Femur (tissue), 1 donor: ENCODE measurements at regions not wholly inside any gene's neighbourhood (a gene's known extent, or its start where the extent isn't known, plus 50 kb on each side); places are given as distances from the start of the nearest gene placed in this dataset.

Experiments used
- DNase-seq: peaks from one replicate; pipeline ENCODE4 v3.0.0-alpha.2; 2017

DNA sequence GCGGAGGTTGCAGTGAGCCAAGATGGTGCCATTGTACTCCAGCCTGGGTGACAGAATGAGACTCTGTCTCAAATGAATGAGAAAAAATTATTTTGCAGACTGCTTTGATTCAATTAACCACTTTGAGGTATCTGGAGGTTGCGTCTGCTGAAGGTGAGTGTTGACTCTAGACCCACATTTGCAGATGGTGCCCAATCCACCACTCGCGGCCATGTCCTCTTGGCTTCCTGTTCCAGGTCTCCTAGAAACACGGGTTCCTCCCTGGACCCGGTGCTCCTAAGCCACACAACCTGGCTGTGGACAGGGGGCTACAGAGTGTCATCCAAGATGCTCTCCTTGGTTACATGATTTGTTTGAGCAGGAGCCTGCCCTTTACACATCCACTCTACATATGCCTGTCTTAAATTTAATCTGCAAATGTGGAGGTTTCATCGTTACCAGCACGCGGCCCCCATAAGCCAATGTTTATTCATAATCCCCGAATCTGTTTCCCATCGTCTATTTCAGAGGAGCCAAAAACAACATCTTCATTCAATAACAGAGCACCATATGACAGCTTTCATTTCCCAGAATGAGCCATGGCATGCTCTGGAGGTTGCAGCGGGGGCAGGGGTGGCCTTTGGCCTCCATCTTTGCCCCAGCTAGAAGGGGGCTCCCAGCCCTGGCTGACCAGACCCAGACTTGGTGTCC, 377.2 kb downstream of the CTTN start:
- DNase-seq: no peak

DNA sequence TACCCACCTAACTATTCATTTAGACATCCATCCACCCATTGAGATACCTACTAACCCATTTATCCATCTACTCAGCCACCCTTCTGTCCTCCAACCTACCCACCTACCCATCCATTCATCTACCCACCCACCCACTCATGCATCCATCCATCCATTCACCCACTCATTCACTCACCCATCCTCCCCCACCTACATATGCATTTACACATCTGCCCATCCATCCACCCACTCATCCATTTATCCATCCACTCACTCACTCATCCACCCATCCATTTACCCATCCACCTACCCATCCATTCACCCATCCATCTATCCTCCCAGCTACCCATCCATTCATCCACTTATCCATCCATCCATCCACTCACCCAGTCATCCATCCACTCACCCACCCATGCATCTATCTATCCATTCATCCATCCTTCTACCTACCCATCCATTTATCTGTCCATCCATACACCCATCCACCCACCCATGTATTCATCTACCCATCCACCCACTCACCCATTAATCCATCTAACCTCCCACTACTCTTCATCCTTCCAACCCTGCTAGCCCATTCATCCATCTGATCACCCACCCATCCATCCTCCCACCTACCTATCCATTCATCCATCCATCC, 378.7 kb downstream of the CTTN start:
- DNase-seq: no peak

DNA sequence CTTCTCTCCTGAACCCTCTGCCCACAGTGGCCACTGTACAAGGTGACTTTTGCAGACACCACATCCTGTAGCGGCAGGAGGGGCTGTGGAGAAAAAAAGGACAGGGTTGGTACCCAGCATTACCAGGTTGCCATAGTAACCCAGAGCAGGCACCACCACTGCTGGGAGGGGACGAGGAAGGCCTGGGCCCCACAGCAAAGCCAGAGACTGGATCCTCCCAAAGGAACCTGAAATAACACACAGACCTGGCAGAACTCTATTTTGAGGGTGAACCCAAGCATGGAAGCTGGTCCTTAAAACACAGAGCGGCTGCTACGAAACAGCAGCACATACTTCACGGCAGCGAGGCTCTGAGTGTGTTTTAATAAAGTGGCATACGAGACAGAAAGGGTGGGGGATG, 380.6 kb downstream of the CTTN start:
- DNase-seq: no peak

DNA sequence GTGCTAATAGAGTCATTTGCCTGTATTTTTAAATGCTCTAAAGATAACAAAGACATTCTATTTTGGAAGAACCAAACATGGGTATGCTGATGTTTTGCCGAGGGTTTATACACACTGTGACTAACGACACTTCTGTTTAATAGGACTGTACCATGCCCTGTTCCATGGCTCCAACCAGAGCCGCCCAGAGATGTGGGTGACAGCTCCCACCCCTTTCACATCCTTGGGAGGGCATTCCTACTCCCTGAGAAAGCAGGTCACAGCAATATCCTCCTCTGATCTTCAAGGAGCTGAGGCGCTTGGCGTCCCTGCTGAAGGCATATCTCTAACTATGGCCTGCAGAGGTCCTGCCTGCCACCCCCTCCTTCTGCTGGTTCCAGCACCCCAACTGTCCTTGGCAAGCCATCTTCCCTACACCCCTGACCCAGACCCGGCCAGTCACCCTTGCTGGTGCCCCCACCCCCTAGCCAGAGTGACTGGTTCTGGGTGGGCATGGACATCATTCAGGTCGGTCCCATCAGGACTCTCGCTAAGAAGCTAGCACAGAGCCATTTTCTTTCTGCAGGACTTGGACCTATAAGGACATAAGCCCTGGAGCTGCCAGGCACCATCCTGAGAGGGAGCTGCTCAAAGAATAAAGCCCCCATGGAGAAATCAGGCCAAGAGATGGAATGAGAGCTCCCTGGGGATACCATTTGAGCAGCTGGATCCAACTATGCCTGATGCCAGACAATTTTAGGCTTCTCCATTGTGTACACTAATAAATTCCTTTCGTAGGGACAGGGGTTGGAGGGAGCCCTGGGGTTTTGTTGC, 381.3 kb downstream of the CTTN start:
- no peak for DNase-seq

DNA sequence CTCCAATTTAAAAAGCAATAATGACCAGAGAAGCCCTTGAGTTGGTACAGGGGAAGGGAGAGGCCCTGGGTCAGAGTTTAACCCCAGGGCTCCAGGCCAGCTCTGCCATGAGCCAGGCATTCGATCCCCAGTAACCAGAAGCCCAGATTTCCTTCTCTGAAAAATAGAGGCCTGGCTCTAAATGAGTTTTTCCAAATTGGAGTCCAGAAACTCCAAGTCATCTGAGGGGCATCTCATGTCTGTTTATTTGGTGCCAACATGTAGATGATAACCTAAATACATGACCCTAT, 381.9 kb downstream of the CTTN start:
- no peak for DNase-seq

DNA sequence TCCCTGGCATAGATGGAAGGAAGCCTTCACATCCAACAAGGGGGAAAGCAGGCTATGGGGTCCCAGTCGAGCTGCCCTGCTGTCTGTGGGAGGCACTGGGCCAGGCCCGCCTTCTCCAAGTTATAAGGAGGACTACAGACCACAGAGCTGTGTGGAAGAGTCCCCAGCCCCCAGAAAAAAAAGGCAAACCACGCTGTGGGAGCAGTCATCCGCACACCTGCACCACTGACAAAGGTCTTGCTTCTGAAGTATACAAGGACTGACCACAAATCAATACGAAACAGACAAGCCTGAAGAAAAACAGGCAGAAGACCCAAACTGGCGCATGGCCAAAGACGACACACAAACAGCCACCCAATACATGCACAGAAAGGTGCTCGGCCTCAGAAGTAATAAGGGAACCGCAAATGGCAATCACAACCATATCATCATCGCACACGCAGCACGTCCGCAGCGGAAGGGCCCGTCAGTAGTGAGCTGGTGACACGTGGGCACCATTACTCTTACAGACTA, 384.1 kb downstream of the CTTN start:
- DNase-seq: no peak

DNA sequence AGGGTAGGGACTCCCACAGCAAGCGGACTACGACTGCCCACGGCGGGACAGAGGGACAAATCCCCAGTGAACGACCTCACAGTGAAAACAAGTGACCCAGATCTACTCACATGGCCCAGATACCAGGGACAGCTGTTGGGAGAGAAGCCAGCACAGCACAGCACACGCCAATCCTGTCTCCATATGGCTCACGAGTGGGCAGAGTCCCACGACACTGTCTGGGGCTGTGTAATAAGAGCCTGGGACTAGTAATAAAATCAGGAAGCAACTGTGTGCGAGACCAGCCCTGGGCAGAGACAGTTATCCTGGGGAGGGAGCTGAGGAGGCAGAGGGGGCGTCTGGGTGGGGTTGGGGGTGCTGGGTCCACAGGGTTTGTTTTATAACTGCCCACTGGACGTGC, 385.0 kb downstream of the CTTN start:
- DNase-seq: peak; percentile 29

DNA sequence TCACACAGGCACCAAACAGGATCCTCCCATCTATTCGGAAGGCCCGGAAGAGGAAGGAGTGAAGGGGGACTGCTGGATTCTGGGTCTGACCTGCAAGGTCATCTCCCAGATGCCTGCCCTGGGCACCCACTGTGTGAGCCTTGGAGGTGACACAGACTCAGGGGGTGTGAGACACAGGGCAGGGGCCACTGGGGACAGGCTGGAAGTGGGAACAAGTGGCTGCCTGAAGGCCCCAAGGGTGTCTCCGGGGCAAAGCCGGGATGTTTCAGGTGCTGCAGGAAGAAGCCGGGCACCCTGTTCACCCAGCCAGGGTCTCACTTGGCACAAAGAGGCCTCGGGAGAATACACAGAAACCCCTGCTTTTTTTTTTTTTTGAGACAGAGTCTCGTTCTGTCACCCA, 385.5 kb downstream of the CTTN start:
- no peak for DNase-seq

DNA sequence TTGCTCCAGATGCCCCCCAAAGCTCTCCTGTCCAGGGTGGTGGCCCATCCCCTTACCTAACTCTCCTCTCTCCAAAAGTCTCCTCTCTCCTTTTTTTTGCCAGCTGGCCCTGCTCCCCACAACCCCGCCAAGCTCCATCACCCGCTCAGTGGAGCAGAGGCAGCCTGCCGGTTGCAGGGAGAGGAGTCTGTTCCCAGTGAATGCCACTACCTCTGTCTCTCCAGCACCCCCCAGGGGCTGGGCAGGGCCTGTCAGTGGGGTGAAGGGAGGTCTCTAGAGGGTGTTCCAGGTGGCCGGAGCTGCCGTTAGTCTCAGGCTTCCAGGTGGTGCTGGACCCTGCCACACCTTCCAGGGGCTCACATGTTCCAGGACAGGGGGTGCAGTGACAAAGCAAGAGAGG, 387.0 kb downstream of the CTTN start:
- DNase-seq: no peak

DNA sequence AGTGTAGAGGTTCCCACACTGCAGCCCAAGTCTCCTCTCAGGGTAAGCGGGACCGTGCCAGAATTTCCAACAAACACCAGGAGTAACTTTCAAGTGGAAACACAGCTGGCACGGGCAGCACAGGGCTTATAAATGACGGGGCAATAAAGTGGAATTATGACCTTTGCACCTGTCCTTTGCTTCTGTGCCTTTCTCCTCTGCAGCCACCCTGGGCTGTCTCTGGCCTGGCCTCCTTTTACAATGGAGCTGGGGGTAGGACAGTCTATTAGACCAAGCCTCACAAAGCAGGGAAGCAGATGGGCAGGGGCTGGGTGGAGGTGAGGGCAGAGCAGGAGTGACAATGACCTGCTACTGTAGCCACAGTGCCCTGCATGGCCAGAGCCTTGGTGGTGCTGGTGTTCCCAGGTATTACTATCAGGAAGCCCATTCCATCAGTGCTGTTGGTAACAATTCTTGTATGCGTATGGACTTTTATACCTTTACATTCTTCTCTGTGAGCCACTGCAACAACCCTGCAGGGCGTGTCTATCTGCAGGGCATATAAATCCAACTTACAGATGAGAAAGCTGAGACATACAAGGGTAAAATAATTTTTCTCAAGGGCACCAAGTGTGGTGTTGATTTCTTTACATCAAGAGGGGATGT, 387.8 kb downstream of the CTTN start:
- no peak for DNase-seq

DNA sequence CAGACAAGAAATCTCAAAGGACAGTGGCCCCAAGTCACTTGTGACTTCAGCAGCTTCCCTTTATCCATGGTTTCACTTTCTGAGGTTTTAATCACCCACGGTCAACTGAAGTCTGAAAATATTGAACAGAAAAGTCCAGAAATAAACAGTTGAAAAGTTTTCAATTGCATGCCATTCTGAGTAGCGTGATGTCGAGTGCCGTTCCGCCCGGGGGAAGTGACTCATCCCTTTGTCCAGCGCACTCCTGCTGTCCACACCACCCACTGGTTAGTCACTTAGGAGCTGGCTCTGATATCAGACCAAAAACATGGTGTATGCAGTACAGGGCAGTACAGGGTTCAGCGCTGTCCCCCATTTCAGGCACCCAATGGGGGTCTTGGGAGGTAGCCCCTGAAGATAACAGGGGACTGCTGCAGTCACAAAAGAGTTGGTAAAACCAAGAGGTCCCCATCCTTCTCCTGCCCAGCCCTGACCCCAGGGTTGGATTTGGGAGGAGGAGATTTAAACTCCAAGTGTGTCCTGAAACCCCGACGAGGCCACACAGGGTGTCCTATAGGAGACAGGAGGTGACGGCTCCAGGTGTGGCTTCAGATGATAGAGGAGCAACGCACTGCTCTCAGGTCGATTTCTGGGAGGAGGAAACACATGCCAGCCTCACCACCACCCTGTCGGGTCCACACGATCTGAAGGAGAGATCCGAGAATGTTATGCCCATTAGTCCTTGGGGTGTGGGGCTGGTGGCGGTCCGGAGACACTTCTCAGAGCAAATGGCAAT, 390.1 kb downstream of the CTTN start:
- DNase-seq: no peak

DNA sequence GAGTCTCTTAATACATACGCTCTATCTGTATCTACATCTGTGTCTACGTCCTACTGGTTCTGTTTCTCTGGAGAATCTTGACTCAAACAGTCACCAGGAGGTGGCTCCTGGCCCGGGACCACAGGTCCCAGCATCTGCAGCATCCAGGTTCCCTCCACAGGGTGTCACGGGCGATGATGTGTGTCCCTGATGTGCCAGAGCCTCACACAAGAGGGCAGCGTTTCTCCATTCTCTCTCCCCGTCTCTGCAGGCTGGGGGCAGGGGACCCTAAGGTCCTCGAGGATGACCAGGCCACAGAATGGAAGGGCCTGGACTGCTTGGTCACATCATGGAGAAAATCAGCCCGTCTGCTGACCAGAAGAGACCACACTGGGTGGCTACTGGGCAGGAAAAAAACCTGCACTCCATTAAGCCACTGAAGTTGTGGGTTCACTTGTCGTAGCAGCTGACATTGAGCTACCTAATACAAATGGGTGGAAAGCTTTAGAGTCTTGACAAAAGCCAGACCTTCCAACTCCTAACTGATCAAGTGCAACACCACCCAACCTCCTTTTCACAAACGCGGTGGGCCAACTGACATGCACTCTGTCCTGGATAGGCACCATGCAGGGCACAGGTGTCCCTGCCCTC, 392.5 kb downstream of the CTTN start:
- no peak for DNase-seq

DNA sequence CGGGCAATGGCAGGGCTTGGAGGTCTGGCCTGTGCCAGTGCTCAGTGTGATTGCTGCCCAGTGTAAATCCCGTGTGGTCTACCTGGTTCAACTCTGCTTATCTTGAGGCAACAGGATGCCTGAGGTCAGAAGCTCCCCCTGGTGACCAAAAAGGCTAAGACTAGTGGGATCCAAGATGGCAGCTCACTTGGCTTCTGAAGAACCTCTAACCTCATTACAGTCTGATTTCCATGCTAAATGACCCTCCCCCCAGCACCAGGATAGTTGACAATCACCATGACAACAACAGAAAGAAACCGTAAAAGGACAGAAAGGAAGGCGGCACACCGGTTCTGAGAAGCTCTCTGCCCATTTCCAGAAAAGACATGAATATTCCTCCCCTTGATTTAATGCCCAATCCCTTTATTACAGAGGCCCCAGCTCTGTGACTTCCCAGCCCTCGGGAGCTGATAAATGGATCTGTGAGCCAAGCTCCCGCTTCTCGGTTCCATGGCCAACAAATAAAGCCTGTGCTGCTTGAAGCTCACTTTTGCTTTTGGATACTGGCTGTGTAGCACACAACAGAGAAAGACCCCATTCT, 398.4 kb downstream of the CTTN start:
- no peak for DNase-seq

DNA sequence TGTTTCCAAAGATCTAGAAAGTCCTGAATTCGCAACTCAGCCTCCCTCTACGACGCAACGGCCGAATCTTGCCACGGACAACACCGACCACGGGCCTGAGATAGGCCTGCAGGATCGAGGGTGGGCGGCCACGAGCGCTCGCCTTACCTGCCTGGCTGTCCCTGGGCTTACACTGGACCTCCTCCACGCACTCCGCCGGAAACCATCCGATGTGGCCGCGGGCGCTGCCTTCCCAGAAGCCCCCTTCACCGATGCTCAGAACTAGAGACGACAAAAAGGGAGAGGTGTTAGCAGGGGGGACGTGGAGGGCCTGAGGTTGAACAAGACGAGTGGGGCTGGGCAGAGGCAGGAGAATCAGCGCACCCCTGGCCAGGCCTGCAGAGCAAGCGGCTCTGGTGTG, 400.0 kb downstream of the CTTN start:
- DNase-seq: no peak

DNA sequence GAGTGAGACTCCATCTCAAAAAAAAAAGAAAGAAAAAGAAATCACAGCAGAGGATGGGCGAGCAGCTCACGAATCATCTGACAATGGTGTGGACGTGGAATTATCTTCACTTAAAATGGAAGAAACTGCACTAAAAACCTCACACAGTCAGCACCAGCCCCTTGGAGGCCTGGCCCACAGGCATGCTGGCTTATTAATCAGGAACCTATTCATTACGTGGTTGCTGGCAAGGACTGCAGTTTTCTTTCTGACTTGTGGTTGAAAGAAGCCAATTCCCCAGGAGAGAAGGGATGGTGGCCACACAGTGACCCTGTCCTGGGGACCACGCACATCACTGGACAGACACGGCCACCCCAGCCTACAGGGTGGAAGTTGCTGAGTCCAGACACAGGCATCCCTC, 401.1 kb downstream of the CTTN start:
- peak; percentile 46 for DNase-seq

DNA sequence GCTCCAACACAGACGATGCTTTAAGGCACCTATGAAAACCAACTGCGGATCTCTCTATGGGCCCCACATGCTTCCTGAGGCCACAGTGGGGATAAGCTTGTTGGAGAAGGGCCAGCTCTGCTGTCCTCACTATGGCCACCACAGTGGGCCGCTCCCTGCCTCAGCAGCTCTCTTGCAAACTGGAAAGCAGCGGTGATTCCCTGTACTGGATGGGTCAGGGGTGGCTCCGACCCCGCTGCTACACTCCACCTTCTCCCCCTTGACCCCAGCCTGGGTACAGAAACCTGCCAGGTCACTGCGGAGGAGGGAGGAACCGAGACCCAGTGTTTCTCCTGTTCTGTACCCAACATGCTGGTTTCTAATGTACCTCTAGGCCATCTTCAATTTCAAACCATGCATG, 403.9 kb downstream of the CTTN start:
- DNase-seq: no peak

DNA sequence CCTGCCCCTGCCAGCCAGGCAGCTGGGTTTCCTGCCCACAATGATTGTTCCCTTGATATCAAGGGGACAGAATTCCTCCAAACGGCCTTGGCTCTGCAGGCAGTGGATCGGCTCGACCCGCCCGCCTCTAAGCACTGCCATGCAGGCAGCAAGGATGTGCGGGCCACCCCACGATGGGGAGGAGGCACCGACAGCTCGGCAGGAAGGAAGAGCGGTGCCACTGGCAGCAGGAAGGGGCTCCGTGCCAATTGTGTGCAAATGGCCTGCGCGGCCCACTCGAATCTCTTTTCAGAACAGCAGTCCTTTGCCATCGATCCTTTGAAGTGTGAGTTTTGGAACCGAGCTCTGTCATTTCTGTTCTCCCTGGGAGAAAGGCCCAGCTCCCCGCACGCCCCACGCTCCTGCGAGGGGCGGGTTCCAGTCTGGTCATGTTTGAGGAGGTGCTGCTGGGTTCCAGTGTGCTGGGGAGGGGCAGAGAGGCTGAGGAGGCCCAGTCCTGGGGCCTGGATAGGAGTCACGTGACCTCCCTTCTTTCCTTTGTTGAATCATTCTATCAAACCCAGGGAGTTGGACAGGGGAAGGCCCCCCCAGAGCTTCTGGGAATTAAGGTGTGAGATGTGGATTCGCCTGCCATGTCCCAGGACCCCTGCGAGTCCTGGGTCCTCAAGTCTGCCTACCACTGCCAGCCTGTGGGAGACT, 406.0 kb downstream of the CTTN start:
- DNase-seq: no peak

DNA sequence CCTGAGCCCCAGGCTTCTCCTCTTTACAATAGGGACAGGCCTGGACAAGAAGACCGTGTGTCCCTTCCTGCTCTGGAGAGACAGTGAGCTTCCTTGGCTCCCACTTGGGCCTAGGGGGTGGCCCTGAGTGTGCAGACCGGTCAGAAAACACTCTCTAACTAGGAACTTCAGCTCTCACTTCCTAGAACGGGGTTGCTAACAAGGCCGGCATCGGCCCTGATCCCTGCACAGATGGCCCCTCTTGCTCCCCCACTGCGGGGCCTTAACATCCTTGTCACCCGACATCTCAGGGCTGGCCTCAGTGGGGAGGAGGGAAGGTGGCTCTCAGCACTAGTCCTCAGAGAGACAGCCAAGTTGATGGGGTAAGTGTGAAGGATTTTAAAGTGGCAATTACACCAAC, 406.9 kb downstream of the CTTN start:
- no peak for DNase-seq

DNA sequence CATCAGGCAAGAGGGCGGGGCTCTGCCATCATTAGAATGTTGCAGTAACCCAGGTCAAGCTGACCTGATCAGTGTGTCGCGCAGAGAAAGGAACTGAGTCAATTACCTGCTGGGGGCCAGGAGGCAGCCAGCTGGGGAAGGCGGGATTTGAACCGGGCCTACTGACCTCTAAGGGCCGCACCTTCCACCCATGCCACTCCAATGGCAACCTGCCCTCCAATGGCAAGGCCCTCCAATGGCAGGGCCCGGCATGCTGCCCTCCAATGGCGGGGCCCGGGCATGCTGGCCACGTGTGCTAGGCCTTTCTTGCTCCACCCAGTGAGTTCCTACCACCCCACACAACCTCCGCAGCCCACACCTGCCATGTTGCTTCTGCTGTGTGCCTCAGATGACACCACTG, 407.6 kb downstream of the CTTN start:
- DNase-seq: no peak

DNA sequence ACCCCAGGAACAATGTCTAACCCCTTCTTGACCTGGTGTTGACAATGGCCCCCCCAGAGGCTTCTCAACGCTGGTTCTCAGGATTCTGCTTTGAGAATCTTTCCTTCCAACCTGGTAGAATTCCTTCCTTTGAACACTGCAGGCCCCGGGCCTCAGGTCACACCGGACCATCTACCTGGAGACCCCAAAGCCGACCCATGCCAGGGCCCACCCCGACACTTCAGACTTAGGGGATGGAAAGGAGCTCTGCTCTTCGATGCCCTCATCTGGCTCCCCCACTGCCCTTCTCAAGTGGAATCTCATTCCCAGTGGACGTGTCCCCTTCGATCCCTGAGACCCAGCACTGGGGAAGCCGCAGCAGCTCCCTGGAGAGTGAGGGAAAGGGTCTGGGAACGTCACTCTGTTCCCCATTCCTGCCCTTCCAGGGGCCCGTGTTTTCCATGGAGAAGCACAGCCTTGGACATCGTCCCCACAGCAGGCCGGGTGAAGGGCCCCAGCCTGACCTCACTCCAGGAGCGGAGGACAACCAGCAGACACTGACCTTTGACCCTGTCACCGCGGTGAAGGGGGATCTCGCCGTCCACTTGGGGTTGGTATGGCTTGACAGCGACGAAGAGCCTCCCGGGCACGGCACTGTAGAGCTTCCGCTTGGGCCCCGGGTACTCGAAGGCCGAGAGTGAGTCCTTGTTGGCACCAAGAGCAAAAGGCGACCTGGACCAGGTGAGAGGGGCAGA, 408.3 kb downstream of the CTTN start:
- DNase-seq: no peak

DNA sequence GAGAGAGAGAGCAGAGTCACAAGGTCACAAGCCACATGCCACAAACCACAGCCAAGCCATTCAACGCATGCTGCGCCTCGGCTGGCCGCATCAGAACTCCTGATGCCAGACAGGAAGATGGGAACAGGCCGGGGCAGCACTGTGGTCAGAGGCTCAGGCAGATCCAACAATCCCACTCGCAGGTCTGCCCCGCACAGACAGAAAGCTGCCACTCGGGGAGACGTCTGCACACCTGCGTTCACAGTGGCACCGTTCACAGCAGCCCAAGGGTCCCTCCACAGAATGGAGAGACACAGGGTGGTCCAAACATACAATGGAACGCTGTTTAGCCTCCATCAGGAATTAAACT, 408.8 kb downstream of the CTTN start:
- no peak for DNase-seq
